Astrocyte of the cerebellum (primary cell): ENCODE measurements at regions not wholly inside any gene's neighbourhood (a gene's known extent, or its start where the extent isn't known, plus 50 kb on each side); places are given as distances from the start of the nearest gene placed in this dataset.

Experiments
- DNase-seq: peaks from one replicate; pipeline ENCODE4 v3.0.0-alpha.2; 2011; ENCODE audit warnings: low read depth
- H3K4me3 ChIP-seq: 2 replicates; pipeline ENCODE4 v1.5.1; 2011; ENCODE audit warnings: mild to moderate bottlenecking, low read depth, low read length, moderate library complexity
- in situ Hi-C: cut with HindIII; loops from 2 replicates; pipeline ENCODE4 v1.10.0; 2017; ENCODE audit warnings: low sequenced_read_pairs
- TF ChIP-seq, protein P1 (sequence below): IDR thresholded peaks from 2 replicates; pipeline ENCODE4 v1.5.1; 2012; ENCODE audit warnings: low read length, low read depth, moderate library complexity, mild to moderate bottlenecking; ENCODE audit errors: missing control alignments

DNA sequence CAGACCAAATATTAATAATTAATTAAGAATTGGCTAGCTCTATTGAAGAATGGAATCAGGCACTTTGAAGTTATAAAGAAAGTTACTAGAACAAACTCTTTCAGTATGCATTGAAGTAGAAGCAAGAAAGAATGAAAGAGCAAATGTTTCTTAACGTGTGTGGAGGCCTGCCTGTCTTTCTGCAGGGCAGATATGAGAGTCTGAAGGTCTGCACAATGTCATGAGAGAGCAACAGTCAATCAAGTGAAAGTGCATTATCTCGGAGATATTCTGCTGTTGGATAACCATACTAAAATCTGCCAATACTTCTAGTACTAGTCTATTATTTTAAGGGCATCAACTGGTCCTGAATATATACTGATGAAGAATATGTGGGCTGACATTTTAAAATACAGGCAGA, 1270.8 kb downstream of the ZPLD1 start:
- in situ Hi-C loops, result no loop called here
- no peak overlapping the region for H3K4me3 ChIP-seq
- TF ChIP-seq, protein P1, sequence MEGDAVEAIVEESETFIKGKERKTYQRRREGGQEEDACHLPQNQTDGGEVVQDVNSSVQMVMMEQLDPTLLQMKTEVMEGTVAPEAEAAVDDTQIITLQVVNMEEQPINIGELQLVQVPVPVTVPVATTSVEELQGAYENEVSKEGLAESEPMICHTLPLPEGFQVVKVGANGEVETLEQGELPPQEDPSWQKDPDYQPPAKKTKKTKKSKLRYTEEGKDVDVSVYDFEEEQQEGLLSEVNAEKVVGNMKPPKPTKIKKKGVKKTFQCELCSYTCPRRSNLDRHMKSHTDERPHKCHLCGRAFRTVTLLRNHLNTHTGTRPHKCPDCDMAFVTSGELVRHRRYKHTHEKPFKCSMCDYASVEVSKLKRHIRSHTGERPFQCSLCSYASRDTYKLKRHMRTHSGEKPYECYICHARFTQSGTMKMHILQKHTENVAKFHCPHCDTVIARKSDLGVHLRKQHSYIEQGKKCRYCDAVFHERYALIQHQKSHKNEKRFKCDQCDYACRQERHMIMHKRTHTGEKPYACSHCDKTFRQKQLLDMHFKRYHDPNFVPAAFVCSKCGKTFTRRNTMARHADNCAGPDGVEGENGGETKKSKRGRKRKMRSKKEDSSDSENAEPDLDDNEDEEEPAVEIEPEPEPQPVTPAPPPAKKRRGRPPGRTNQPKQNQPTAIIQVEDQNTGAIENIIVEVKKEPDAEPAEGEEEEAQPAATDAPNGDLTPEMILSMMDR, result no peak
- DNase-seq, result no peak

GRCh38 chr3:103706671-103707070, 1271.9 kb downstream of the ZPLD1 start:
- TF ChIP-seq, protein P1, result no peak
- in situ Hi-C loops, result no loop called here
- H3K4me3 ChIP-seq, result no peak overlapping the region
- no peak for DNase-seq

DNA sequence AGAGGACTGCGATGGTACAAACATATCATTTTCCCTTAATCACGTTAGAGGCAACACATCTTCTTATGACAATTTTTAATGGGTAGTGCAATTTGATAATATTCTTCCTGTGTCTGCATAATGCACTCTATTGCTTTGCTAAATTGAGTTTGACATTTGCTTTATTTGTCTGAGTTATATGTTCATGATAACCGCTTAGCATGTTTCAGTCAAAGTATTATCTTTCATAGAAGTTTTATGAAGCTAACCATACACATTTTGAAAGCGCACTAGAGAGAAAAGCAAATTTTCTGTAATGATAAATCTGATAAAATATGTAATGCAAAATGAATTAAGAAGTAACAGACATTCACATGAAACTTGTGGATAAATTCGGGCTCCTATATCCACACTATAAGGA, 1276.9 kb downstream of the ZPLD1 start:
- no peak overlapping the region for H3K4me3 ChIP-seq
- in situ Hi-C loops, result no loop called here
- TF ChIP-seq, protein P1, result no peak
- no peak for DNase-seq

GRCh38 chr3:103712320-103713008, 1277.6 kb downstream of the ZPLD1 start:
- H3K4me3 ChIP-seq, result no peak overlapping the region
- TF ChIP-seq, protein P1, result no peak
- in situ Hi-C loops, result no loop called here
- DNase-seq, result no peak

DNA sequence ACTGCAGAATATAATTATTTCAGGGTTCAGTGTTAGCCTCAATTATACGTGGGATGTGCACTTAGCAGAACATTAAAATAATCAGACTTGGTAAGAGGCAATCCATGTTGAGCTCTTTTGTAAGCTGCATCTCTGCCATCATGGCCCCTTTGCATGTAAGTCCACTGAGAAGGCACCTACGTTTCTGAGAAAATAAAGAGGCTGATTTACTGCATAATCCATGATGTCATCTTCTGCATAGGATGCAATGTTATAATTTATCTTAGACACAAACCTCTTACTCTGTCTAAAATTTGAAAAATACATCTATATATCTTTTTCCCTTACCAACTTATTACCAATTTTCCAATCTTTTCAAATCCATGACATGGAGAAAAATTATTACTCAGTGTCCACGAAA, 1294.7 kb downstream of the ZPLD1 start:
- DNase-seq, result no peak
- H3K4me3 ChIP-seq, result no peak overlapping the region
- TF ChIP-seq, protein P1, result no peak
- in situ Hi-C loops, result no loop called here

GRCh38 chr3:103730744-103731143, 1295.9 kb downstream of the ZPLD1 start:
- in situ Hi-C loops, result no loop called here
- DNase-seq, result no peak
- H3K4me3 ChIP-seq, result no peak overlapping the region
- TF ChIP-seq, protein P1, result no peak

- in situ Hi-C loops, result no loop called here
- DNase-seq, result no peak
These were observed 1318.2 kb downstream of the ZPLD1 start for GRCh38 chr3:103752986-103753385.

More at GRCh38 chr3:103752986-103753385, 1318.2 kb downstream of the ZPLD1 start:
- H3K4me3 ChIP-seq, result no peak overlapping the region
- TF ChIP-seq, protein P1, result no peak
